ENCODE measurements at regions not wholly inside any gene's neighbourhood (a gene's known extent, or its start where the extent isn't known, plus 50 kb on each side); places are given as distances from the start of the nearest gene placed in this dataset.

- DNase-seq = no peak
These were observed 505.7 kb downstream of the CMPK2 start for GRCh38 chr2:6359964-6360363.

- DNase-seq = no peak
These were observed 502.8 kb downstream of the CMPK2 start for GRCh38 chr2:6362671-6363450.

- DNase-seq = no peak
These were observed 497.4 kb downstream of the CMPK2 start for GRCh38 chr2:6368281-6368680.

- no peak for DNase-seq
These were observed 496.4 kb downstream of the CMPK2 start for GRCh38 chr2:6369266-6369665.

GRCh38 chr2:6370753-6371551 is 494.8 kb downstream of the CMPK2 start:
- no peak for DNase-seq

GRCh38 chr2:6372317-6372901 is 493.3 kb downstream of the CMPK2 start:
- no peak for DNase-seq

- DNase-seq = no peak
These were observed 484.4 kb downstream of the CMPK2 start for GRCh38 chr2:6381326-6381725.

GRCh38 chr2:6384341-6384740 is 481.4 kb downstream of the CMPK2 start:
- no peak for DNase-seq

GRCh38 chr2:6392354-6392753 is 473.4 kb downstream of the CMPK2 start:
- DNase-seq = no peak

- DNase-seq = no peak
These were observed 472.7 kb downstream of the CMPK2 start for GRCh38 chr2:6392966-6393365.

GRCh38 chr2:6393819-6394218 is 471.9 kb downstream of the CMPK2 start:
- DNase-seq = no peak

GRCh38 chr2:6394276-6394675 is 471.4 kb downstream of the CMPK2 start:
- no peak for DNase-seq

GRCh38 chr2:6398421-6398820 is 467.3 kb downstream of the CMPK2 start:
- no peak for DNase-seq

- DNase-seq = no peak
These were observed 464.4 kb downstream of the CMPK2 start for GRCh38 chr2:6401301-6401700.

- no peak for DNase-seq
These were observed 457.6 kb downstream of the CMPK2 start for GRCh38 chr2:6408057-6408456.

- no peak for DNase-seq
These were observed 455.4 kb downstream of the CMPK2 start for GRCh38 chr2:6410313-6410712.

- DNase-seq = no peak
These were observed 453.1 kb downstream of the CMPK2 start for GRCh38 chr2:6412533-6413091.

GRCh38 chr2:6417050-6417449 is 448.7 kb downstream of the CMPK2 start:
- no peak for DNase-seq

GRCh38 chr2:6418291-6418690 is 447.4 kb downstream of the CMPK2 start:
- DNase-seq = no peak

- no peak for DNase-seq
These were observed 444.5 kb downstream of the CMPK2 start for GRCh38 chr2:6421138-6421730.

GRCh38 chr2:6421888-6422287 is 443.8 kb downstream of the CMPK2 start:
- DNase-seq = no peak

- no peak for DNase-seq
These were observed 442.6 kb downstream of the CMPK2 start for GRCh38 chr2:6423157-6423556.

GRCh38 chr2:6423944-6424343 is 441.8 kb downstream of the CMPK2 start:
- DNase-seq = no peak

Measured in NCI-H2081 (cell line).